Putamen (tissue), 1 donor: ENCODE measurements at regions not wholly inside any gene's neighbourhood (a gene's known extent, or its start where the extent isn't known, plus 50 kb on each side); places are given as distances from the start of the nearest gene placed in this dataset.

Experiments used
- DNase-seq: peaks from one replicate; pipeline ENCODE4 v3.0.0-alpha.2; 2016; ENCODE audit warnings: low spot score

- no peak for DNase-seq
Observed at GRCh38 chr18:26741758-26742157, 123.7 kb downstream of the AQP4 start.

- DNase-seq = no peak
Observed at GRCh38 chr18:26741048-26741447, 124.5 kb downstream of the AQP4 start.

GRCh38 chr18:26740396-26740795 lies 125.1 kb downstream of the AQP4 start:
- DNase-seq = no peak

- no peak for DNase-seq
Observed at GRCh38 chr18:26738706-26739105, 126.8 kb downstream of the AQP4 start.

GRCh38 chr18:26736301-26736700 lies 129.2 kb downstream of the AQP4 start:
- no peak for DNase-seq

GRCh38 chr18:26734760-26735159 lies 130.7 kb downstream of the AQP4 start:
- DNase-seq = no peak

GRCh38 chr18:26729449-26729848 lies 136.1 kb downstream of the AQP4 start:
- DNase-seq = no peak

GRCh38 chr18:26729008-26729407 lies 136.5 kb downstream of the AQP4 start:
- DNase-seq = no peak

GRCh38 chr18:26723981-26724380 lies 141.5 kb downstream of the AQP4 start:
- no peak for DNase-seq

- no peak for DNase-seq
Observed at GRCh38 chr18:26722565-26722931, 143.0 kb downstream of the AQP4 start.

GRCh38 chr18:26721854-26722564 lies 143.5 kb downstream of the AQP4 start:
- DNase-seq = no peak

GRCh38 chr18:26719896-26720295 lies 145.6 kb downstream of the AQP4 start:
- no peak for DNase-seq

- no peak for DNase-seq
Observed at GRCh38 chr18:26717123-26717719, 148.3 kb downstream of the AQP4 start.

GRCh38 chr18:26714739-26715138 lies 150.8 kb downstream of the AQP4 start:
- DNase-seq = no peak

GRCh38 chr18:26711756-26712155 lies 153.8 kb downstream of the AQP4 start:
- DNase-seq = no peak

- no peak for DNase-seq
Observed at GRCh38 chr18:26710470-26711096, 154.9 kb downstream of the AQP4 start.

- DNase-seq = no peak
Observed at GRCh38 chr18:26709897-26710296, 155.6 kb downstream of the AQP4 start.

- DNase-seq = no peak
Observed at GRCh38 chr18:26708806-26709716, 156.4 kb downstream of the AQP4 start.

- DNase-seq = no peak
Observed at GRCh38 chr18:26706911-26707351, 158.6 kb downstream of the AQP4 start.

GRCh38 chr18:26705757-26706156 lies 157.4 kb upstream of the KCTD1 start:
- no peak for DNase-seq

- DNase-seq = no peak
Observed at GRCh38 chr18:26703170-26703930, 155.0 kb upstream of the KCTD1 start.

GRCh38 chr18:26702086-26702485 lies 153.7 kb upstream of the KCTD1 start:
- DNase-seq = no peak
